ENCODE measurements at regions not wholly inside any gene's neighbourhood (a gene's known extent, or its start where the extent isn't known, plus 50 kb on each side); places are given as distances from the start of the nearest gene placed in this dataset.

DNA sequence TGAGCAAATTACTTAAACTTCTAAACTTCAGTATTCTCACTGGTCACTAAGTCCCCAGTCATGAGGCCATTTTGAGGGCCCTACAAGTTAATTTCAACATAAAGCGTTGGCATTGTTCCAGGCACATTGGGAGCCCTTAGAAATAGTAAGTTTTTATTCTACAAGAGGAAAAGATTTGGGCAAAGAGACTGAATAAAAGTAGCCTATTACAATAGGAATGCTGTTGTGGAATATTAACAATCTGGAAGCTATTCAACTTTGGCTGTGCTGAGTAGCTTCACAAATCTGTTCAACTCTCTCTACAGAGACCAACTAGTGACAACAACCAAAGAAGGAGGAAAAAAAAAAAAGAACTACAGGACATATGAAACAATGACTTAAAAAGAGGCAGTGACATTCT, 1287.5 kb upstream of the NXPH2 start:
- TF ChIP-seq, protein P1, sequence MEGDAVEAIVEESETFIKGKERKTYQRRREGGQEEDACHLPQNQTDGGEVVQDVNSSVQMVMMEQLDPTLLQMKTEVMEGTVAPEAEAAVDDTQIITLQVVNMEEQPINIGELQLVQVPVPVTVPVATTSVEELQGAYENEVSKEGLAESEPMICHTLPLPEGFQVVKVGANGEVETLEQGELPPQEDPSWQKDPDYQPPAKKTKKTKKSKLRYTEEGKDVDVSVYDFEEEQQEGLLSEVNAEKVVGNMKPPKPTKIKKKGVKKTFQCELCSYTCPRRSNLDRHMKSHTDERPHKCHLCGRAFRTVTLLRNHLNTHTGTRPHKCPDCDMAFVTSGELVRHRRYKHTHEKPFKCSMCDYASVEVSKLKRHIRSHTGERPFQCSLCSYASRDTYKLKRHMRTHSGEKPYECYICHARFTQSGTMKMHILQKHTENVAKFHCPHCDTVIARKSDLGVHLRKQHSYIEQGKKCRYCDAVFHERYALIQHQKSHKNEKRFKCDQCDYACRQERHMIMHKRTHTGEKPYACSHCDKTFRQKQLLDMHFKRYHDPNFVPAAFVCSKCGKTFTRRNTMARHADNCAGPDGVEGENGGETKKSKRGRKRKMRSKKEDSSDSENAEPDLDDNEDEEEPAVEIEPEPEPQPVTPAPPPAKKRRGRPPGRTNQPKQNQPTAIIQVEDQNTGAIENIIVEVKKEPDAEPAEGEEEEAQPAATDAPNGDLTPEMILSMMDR (IDR thresholded peaks at IDR 0.05; ENCODE audit: low read depth, low read length) = no peak
- TF ChIP-seq EZH2phosphoT487 (IDR thresholded peaks at IDR 0.05; ENCODE audit: low read depth) = no peak

All from OCI-LY3 (cell line).